ENCODE measurements at regions not wholly inside any gene's neighbourhood (a gene's known extent, or its start where the extent isn't known, plus 50 kb on each side); places are given as distances from the start of the nearest gene placed in this dataset.

DNA sequence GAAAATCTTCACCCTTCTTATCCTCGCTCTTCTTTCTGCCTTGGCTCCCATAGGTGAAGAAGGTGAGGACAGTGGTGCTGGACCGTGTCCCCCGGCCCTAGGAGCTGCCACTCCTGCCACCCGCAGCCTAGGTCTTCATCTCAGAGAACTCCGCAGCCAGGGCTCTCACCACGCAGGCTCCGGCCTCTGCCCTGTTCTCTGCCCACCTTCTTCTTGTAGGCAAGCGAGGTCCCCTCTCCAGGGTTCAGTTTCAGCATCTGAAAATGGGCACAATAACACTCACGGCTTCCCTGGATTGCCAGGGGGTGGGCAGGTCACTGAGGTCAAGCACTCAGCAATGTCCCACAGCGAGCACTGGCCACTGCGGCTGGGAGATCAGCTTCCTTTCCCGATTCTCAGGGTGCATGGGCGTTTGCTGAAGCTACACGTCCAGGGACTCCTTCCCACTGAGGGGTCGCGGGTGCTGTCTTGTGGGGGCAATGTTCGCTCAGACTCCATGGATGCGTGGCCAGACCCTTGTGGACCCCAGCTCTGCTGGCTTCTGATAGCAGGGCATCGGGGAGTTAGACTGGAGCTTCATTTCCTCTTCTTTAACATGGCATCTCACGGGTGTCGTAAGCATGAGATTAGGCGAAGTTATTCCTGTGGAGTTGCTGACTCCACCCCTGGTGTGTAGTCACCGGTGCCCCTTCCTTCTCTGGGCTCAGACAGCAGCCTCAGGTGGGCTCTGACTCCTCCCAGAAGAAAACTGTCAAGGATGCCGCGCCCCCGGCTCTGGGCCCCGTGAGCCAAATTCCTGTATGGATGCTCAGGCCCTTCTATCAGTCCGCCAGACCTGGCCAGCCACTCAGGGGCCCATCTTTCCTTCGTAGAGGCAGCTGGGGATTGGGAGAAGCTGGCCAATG is 145.1 kb upstream of the IRX2 start:
- TF ChIP-seq CTCF (IDR thresholded peaks at IDR 0.05; ENCODE audit: control insufficient read depth, extremely low read depth, insufficient read depth), result no peak
- no peak overlapping the region for H3K4me3 ChIP-seq (ENCODE audit: low read depth, low read length)
- DNase-seq (ENCODE audit: low read depth), result no peak

GRCh38 chr5:2895876-2896275 is 144.4 kb upstream of the IRX2 start:
- no peak for TF ChIP-seq CTCF (IDR thresholded peaks at IDR 0.05; ENCODE audit: control insufficient read depth, extremely low read depth, insufficient read depth)
- DNase-seq (ENCODE audit: low read depth), result no peak
- H3K4me3 ChIP-seq (ENCODE audit: low read depth, low read length), result no peak overlapping the region

GRCh38 chr5:2895196-2895595 is 143.7 kb upstream of the IRX2 start:
- no peak for TF ChIP-seq CTCF (IDR thresholded peaks at IDR 0.05; ENCODE audit: control insufficient read depth, extremely low read depth, insufficient read depth)
- H3K4me3 ChIP-seq (ENCODE audit: low read depth, low read length), result no peak overlapping the region
- no peak for DNase-seq (ENCODE audit: low read depth)

- TF ChIP-seq CTCF (IDR thresholded peaks at IDR 0.05; ENCODE audit: control insufficient read depth, extremely low read depth, insufficient read depth), result no peak
- no peak for DNase-seq (ENCODE audit: low read depth)
- no peak overlapping the region for H3K4me3 ChIP-seq (ENCODE audit: low read depth, low read length)
Observed at GRCh38 chr5:2894736-2895135, 143.3 kb upstream of the IRX2 start.

- no peak for DNase-seq (ENCODE audit: low read depth)
- no peak overlapping the region for H3K4me3 ChIP-seq (ENCODE audit: low read depth, low read length)
- TF ChIP-seq CTCF (IDR thresholded peaks at IDR 0.05; ENCODE audit: control insufficient read depth, extremely low read depth, insufficient read depth), result no peak
Observed at GRCh38 chr5:2894316-2894715, 142.8 kb upstream of the IRX2 start.

- no peak for TF ChIP-seq CTCF (IDR thresholded peaks at IDR 0.05; ENCODE audit: control insufficient read depth, extremely low read depth, insufficient read depth)
- no peak for DNase-seq (ENCODE audit: low read depth)
- H3K4me3 ChIP-seq (ENCODE audit: low read depth, low read length), result no peak overlapping the region
Observed at GRCh38 chr5:2892466-2893000, 141.1 kb upstream of the IRX2 start.

All from LNCaP clone FGC (cell line).